ENCODE measurements at regions not wholly inside any gene's neighbourhood (a gene's known extent, or its start where the extent isn't known, plus 50 kb on each side); places are given as distances from the start of the nearest gene placed in this dataset.

DNA sequence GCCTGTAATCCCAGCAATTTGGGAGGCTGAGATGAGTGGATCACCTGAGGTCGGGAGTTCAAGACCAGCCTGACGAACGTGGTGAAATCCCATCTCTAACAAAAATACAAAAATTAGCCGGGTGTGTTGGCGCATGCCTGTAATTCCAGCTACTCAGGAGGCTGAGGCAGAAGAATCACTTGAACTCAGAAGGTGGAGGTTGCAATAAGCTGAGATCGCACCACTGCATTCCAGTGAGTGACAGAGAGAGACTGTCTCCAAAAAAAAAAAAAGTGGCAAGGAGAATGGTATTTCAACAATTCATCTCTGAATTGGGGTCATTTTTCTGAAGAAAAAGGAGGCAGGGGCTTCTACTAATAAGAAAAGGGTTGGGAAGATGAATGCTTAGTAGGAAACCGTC is 111.5 kb upstream of the NHSL1 start:
- Histone ChIP-seq H3K23ac (ENCODE audit: insufficient read length, low read depth, low read length) (no peak overlapping the region), H2BK12ac (ENCODE audit: insufficient read length, low read depth, low read length) (no peak overlapping the region), H3K27me3 (ENCODE audit: insufficient read depth, low read length) (no peaks in the 10 kb centered on the region), H2AK5ac (ENCODE audit: insufficient read length, low read length) (no peak overlapping the region), H3K9ac (ENCODE audit: extremely low read depth, insufficient read length, low read length) (no peak overlapping the region), H3K23me2 (ENCODE audit: insufficient read length, low read depth, low read length, poor library complexity, severe bottlenecking) (no peaks in the 10 kb centered on the region), H2AFZ (ENCODE audit: low read length) (no peak overlapping the region), H3K79me1 (ENCODE audit: insufficient read depth, low read depth, low read length, poor library complexity, severe bottlenecking) (peaks cover 1% of the 10 kb centered on the region), H3T11ph (ENCODE audit: low read length) (no peak overlapping the region), H3K18ac (ENCODE audit: insufficient read length, low read depth, low read length) (no peak overlapping the region), H3K79me2 (ENCODE audit: insufficient read depth, low read length) (no peaks in the 10 kb centered on the region; the same call in 1 of the 2 replicates), H4K91ac (ENCODE audit: insufficient read length, low read depth, low read length) (no peak overlapping the region), H3K4me2 (ENCODE audit: insufficient read depth, insufficient read length, low read length) (no peak overlapping the region), H3K14ac (ENCODE audit: insufficient read depth, low read length) (no peak overlapping the region), H2BK20ac (ENCODE audit: low read depth, low read length, poor library complexity, severe bottlenecking) (no peak overlapping the region), H3K4ac (ENCODE audit: low read depth, low read length) (no peak overlapping the region), H4K20me1 (ENCODE audit: control insufficient read depth, insufficient read depth, insufficient read length) (no peaks in the 10 kb centered on the region), H2BK5ac (ENCODE audit: insufficient read length, low read length) (no peak overlapping the region), H2BK120ac (ENCODE audit: low read depth, low read length, poor library complexity, severe bottlenecking) (no peak overlapping the region), H3K56ac (ENCODE audit: insufficient read length, low read depth, low read length) (no peak overlapping the region), H3K9me3 (ENCODE audit: control insufficient read depth, low read depth, low read length) (no peaks in the 10 kb centered on the region), H2BK15ac (ENCODE audit: low read depth, low read length) (no peak overlapping the region), H3K4me1 (ENCODE audit: insufficient read depth, low read length) (no peaks in the 10 kb centered on the region; the same call in 1 of the 2 replicates), H4K5ac (ENCODE audit: insufficient read length, low read depth, low read length) (no peak overlapping the region), H3K27ac (ENCODE audit: insufficient read length, low read depth, low read length) (no peak overlapping the region), H4K8ac (replicated peaks; ENCODE audit: insufficient read length, low read depth, low read length) (no peak overlapping the region)
- Mint-ChIP-seq H3K4me1 (peaks cover 16 to 19% of the 10 kb centered on the region in 2 experiments), H3K9me3 (peaks cover 5 to 6% of the 10 kb centered on the region in 2 experiments; a peak in 3 of 5 replicates), H3K27me3 (ENCODE audit: low read depth) (no peaks in the 10 kb centered on the region), H3K4me3 (no peak overlapping the region; a peak in 1 of 5 replicates), H3K27ac (no peak overlapping the region), H3K36me3 (ENCODE audit: insufficient read depth in 1 of 3, low read depth in 3 of 3) (peaks cover 5 to 9% (median 8%) of the 10 kb centered on the region in 3 experiments)
- TF ChIP-seq, protein P1, sequence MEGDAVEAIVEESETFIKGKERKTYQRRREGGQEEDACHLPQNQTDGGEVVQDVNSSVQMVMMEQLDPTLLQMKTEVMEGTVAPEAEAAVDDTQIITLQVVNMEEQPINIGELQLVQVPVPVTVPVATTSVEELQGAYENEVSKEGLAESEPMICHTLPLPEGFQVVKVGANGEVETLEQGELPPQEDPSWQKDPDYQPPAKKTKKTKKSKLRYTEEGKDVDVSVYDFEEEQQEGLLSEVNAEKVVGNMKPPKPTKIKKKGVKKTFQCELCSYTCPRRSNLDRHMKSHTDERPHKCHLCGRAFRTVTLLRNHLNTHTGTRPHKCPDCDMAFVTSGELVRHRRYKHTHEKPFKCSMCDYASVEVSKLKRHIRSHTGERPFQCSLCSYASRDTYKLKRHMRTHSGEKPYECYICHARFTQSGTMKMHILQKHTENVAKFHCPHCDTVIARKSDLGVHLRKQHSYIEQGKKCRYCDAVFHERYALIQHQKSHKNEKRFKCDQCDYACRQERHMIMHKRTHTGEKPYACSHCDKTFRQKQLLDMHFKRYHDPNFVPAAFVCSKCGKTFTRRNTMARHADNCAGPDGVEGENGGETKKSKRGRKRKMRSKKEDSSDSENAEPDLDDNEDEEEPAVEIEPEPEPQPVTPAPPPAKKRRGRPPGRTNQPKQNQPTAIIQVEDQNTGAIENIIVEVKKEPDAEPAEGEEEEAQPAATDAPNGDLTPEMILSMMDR (conservative IDR thresholded peaks at IDR 0.05) = no peak
- no peak for DNase-seq
- WGBS (ENCODE audit: extremely low coverage, insufficient read length, low lambda C conversion rate) = no CpG with 5 or more reads among the region's 7 CpGs
